ENCODE measurements at regions not wholly inside any gene's neighbourhood (a gene's known extent, or its start where the extent isn't known, plus 50 kb on each side); places are given as distances from the start of the nearest gene placed in this dataset.
"Not testable (repeated sequence)": the region's sequence is repeated elsewhere in the genome, so short reads cannot be mapped to it uniquely, and the experiment has no call there.

DNA sequence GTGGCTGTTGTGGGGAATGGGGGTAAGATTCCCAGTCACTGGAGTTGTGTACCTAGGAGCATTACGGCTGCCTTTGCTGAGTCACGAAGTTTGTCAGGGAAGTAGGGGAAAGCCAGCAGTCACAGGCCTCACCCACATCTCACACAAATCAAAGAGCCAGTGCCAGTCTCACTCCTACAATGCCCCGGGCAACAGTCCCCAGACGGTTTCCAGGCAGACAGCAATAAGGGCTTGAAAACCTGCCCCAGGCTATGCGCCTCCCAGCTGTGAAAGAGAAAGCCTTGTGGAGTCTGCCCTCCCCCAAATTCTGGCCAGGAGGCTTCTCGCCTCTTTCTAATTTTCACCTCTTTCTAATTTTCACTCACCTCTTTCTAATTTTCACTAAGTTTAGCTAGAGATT lies 142.3 kb upstream of the EDNRB start:
- DNase-seq = peak; percentile 15

DNA sequence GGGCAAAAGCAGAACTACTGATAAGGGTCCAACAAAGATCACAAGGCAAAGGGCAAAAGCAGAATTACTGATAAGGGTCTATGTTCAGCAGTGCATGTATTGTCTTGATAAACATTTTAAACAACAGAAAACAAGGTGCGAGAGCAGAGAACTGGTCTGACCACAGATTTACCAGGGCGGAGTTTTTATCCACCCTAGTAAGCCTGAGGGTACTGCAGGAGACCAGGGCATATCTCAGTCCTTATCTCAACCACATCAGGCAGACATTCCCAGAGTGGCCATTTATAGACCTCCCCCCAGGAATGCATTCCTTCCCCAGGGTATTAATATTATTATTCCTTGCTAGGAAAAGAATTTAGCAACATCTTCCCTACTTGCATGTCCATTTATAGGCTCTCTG lies 138.2 kb upstream of the EDNRB start:
- not testable (repeated sequence) for DNase-seq

DNA sequence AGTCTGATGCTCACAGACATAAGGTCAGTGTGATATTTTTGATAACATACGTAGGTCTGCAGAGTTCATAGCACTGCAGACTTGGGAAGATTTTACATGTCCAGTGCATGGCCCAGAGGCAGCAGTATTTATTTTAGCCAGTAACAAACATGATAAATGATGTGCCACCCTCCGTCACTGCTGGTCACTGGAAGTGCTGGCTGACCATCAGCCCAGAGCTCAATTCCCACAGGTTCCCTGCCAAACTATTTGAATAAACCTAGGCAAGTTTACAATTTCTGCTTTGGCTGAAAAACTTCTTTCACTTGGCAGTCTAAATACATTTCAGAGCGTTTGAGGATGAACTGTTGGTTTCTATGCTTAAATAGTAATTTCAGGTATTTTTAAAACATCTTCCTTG lies 135.5 kb upstream of the EDNRB start:
- DNase-seq = no peak

DNA sequence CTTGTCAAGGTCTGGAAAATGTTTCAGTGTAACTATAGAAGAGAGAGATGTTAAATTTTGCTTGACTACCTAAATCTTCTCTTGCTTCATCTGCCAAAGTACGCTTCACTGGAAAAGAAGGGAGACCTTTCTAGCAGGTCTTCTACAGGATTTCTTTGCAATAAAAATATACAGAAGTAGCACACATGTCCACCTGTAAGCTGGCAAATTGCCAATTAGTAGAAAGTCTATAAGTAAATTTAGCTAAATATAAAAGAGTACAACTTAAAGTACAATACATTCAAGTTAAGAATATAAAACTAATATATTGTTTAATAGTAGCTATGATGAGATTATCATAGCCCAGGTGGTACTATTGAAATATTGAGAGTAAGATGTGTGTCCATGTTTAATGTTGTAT lies 128.5 kb upstream of the EDNRB start:
- DNase-seq = no peak

DNA sequence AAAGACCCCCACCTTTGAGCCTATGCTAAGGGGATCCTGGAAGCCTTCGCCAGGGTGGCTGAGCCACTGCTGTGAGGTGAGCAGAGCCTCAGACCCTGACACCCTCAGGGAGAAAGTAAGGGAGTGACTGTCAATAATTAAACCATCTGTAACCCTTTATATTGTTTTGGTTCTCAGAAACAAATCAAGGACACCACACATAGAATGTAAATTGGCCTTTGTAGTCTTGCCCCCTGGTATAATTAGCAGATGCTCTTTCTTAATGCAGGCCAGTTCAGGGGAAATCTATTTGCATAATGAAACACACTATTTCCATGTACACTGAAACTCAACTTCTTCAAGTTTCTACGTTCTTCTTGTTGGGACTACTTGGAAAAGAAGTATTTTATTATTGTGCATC lies 127.7 kb upstream of the EDNRB start:
- DNase-seq = no peak

DNA sequence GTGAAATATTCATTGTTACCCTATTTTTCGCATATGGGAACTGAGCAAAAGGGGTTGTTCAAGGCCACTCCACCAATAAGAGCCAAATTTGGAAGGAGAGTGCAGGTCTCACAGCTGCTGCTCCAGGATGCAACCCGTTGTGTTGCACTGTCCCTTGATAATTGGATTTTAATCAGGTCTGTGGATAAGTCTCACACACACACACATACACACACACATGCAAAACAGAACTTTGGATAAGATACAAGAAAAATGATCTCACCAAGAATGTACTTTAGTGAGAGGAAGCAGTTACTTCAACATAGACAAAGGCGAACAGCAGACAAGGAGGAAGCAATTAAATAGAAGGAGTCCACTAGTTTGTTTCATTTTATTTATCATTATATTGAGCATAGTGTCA lies 127.3 kb upstream of the EDNRB start:
- DNase-seq = no peak

DNA sequence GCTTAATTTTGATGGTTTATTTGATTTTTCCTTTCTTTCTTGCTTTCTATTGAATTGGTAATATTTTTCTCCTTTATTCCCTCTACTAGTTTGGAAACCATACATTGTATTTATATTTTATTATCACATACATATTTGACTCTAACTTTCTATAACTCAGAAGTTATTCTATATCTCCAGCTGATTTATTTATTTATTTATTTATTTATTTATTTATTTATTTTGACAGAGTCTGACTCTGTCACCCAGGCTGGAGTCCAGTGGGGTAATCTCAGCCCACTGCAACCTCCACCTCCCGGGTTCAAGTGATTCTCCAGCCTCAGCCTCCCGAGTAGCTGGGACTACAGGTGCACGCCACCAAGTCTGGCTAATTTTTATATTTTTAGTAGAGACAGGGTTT lies 122.7 kb upstream of the EDNRB start:
- DNase-seq = not testable (repeated sequence)

DNA sequence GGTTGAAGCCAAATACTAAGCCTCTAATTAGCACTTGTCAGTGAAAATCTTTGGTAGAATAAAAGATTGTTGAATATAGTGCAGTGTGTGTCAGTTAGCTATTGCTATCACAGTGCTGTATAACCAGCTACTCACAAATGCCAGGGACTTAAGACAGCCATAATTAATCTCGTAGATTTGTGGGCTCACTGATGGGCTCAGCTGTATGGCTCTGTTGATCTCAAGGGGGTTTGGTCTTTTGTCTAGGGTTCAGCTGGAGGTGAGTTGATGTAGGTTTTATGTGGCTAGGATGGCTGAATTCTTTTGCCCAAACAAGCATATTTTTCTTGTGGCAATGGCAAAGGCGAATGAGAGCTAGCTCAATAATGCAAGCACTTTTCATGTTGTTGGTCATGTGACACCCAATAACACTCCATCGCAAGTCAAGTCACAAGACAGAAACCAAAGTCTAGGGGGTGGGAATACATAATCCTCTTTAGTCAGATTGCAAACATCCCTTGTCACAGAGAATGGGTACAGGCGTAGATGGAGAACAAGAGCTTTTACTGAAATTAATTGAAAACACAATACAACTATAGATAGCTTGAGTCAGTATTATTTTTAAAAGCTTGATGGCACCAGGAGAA lies 121.7 kb upstream of the EDNRB start:
- DNase-seq = no peak

DNA sequence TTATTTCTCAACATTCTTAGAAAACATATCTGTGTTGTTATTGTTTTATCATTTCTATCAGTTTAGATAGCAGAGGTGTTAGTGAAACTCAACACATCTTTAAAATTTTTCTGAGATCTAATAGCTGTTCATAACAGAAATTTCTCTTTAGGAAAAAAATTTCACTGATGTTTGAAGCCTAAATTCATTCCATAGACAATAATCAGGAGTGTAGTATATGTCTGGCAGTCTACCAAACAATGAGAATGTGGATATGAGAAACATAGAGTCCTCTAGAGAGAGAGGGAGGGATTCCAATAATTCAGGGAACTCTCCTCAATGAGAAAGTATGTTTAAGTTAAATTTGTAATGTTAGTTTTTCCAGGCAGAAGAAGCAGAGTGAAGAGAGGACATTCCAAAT lies 118.2 kb upstream of the EDNRB start:
- no peak for DNase-seq

DNA sequence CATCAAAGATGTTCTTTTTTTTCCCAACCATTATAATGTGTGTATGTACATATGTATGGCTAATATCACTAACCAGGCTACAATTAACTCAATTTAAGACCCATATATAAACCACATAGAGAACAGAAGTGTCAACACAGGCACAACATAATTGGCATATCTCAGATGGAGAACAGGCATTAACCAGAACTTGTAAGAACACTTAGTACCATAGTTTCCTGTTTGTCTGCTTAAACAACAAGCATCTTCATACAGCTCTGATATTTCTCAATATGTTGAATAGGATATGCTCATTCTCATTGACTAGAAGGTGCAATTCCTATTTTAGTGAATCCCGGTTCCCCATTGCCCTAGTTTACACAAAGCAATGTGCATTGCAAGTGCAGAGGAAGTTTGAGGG lies 116.9 kb upstream of the EDNRB start:
- no peak for DNase-seq

DNA sequence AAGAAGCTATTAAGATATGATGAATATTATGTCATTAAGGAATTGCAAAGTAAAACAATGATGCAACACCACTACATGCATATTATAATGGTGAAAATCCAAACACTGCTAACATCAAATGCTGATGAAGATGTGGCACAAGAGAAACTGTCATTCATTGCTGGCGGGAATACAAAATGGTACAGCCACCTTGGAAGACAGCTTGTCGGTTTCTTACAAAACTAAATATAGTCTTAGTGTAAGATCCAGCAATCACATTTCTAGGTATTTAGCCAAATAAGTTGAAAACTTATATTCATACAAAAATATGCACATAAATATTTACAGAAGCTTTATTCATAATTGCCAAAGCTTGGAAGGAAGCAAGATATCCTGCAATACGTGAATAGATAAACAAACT lies 114.9 kb upstream of the EDNRB start:
- no peak for DNase-seq

DNA sequence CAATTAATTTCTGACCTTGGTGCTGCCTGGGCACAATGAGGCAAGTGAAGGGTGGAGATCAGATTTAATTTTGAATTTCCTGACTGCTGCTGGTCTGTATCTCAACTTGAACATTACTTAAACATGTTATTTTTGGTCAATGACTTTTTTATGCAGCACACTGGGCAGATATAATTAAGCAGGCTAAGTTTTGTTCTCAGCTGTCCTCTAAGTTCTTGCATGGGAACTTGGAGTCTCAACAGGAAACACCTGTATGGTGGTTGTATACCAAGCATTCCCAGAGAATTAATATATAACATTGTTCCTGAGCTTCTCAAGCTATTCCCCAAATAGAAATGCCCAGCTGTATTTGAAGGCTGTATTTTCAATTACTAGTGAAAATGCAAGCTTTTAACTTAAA lies 113.5 kb upstream of the EDNRB start:
- no peak for DNase-seq

DNA sequence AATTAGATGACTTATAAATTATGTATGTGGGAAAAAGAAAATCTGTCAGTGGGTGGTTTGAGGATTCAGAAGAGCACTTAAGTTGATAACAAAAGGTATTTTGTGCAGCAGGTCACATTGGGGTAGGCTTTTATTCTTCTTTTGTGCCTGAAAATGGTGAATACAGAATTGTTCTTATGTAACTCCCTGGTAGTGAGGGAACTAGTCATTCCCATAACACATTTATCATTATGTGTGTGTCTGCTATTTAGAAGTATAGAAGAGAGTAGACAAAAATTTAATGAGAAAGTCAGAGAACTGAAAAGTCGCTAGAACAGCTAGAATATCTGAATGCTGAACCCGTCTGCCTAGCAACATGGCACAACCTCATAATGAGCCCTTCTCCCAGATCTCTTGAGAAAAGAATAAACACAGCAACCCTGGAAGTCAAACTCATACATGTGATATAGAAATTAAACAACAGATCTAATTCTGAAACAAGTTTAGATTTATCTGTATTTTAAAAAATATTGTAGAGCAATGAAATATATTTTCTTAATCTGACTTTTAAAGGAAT lies 111.8 kb upstream of the EDNRB start:
- DNase-seq = no peak

DNA sequence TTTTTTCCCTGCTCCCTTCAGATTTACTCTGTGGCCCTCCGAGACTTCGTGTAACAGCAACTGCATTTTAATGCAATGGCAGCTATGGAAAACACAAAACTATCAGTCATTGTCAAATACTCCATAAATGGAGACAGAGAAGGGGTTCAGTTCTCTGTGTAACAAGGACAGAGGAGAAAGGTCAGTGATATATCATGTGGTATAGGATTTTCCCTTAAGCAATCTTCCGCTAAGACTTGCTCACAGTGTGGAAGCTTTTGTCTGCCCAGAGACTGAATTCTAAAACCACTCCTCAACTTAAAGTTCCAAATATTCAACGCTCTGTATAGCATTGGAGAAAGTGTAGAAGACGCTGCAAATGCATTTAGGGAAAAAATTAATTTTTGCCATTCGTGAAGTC lies 111.3 kb upstream of the EDNRB start:
- no peak for DNase-seq

DNA sequence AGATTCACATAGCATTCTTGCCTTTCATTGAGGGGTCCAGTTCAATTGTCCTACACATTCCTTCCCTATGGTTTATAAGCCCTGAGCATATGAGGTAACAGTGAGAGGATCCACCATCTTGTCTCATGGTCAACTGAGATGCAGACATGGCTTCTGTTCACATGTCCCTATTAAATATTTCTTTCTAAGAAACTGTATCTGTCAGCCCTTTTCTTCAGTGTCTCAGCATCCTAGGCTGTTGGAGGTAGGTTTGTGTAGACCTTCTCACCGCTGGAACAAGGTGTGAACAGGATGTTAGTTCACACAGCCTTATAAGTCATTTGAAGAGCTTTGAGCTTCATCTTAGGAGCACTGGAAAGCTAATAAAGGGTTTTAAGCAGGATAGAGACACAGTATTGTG lies 110.3 kb upstream of the EDNRB start:
- DNase-seq = no peak

DNA sequence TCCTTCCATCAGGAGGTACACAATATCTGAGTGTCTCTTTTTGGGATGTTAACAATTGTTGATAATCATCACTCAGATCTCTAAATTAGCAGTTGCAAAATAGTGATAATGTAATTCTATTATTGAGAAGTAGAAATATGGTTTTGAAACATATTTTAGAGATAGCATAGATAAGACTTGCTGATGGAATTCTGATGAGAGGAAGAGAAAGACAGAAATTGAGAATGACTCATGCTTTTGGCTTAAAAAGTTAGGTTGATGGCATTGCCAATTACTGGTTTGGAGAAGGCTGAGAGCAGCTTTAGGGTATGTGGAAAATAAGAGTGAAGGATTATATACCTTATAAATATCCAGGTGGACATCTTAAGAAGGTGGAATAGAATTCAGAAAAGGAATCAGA lies 106.4 kb upstream of the EDNRB start:
- DNase-seq = no peak

DNA sequence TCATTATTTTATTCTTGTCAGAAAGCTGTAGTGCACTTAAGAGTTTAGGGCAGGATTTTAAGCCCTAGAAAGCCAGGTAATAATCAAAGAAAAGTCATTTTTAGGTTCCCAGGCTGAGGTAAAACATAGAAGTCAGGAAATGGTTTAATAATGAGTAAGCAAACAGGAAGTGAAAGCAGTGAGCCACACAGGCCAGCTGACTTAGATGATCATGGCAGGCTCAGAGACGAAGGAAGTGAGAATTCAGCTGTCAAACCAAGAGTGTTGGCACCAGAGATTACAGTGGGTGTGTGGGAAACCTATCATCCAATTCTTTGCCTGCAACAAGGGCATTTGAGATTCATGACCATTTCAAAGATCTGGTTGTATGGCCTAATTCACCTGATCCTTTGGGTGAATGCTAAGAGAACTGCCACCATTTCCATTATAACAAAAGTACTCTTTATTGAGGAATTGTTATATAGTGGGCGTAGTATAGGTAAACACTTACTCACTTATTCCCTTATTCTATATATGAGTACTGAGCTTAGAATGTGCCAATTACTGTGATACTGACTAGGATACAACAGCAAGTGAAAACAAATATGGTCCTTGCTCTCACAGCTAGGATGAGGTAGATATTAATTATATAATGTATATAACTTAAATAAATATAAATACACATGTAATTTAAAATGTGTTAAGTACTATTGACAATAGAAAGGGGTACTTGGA lies 103.7 kb upstream of the EDNRB start:
- no peak for DNase-seq

DNA sequence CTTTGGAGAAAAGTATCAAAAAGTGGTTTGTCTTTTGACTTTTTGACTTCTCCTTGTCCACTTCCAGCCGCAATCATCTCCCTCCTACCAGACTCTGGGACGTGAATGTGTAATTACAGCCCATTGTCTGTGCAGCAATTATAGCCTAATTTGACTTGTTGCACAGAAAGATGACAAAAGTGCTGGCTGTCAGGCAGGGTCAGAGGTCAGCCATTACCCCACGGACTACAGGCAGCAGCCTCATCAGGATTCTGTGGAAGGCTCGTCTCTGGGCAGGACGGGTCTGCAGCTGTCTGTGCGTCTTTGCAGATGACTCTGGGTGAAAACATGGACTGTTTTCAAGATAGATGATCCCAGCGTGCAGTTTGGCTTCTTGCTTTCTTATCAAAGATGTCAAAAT lies 102.2 kb upstream of the EDNRB start:
- DNase-seq = peak; percentile 77

DNA sequence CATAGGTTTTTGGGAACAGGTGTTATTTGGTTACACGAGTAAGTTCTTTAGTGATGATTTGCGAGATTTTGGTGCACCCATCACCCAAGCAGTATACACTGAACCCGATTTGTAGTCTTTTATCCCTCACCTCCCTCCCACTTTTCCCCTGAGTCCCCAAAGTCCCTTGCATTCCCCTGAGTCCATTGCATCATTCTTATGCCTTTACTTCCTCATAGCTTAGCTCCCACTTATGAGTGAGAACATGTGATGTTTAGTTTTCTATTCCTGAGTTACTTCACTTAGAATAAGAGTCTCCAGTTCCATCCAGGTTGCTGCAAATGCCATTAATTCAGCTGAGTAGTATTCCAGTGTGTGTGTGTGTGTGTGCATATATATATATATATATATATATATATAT lies 97.2 kb upstream of the EDNRB start:
- no peak for DNase-seq

DNA sequence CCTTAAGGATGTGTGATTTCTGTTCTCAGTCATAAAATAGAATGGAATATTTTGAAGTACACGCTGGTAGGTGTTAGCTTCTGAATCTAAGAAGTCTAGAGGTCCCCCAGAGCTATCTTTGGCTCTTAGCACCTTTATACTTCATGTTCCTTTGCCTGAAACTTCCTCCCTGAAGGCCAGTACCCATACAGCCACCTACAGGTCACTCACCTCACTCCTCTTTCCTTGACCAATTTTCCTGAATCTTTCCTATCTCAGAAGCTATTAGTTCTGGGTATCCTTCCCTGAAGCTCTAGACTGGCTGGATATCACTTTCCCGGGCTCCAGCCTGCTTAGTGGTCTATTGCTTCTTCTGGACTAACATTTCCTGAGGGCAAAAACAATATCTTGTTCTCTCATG lies 93.4 kb upstream of the EDNRB start:
- no peak for DNase-seq

DNA sequence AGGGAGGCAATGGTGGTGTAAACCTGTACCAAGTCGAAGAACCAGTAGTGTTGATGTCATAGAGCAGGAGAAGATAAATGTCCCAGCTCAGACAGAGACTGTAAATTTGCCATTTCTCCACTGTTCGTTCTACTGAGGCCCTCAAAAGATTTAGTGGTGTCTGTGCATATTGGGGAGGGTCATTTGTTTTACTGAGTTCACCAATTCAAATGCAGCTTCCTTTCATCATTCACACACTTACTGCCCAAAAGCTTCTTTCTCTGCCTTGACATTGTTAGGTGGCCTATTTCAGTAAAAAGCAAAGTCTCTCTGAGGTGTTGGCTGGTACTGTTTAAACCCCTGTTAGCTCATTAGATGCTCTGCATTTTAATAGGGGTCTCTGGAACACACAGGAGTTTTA lies 86.2 kb upstream of the EDNRB start:
- DNase-seq = no peak

DNA sequence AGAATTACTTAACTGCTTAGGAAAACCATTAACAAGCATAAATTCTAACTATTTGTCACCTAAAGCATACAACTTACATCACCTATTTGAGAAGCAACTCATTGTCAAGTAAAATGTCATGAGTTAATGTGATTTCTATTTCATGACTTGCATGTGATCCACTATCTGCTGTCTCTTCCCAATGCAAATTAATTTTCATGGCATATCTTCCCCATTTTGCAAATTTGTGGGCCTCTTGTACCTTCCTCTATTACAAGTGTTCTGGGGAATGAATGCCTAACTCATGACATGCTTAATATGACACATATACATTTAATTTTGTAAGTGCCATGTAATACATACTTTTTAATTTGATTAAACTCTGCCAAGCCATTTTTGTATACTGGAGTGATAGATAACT lies 81.1 kb upstream of the EDNRB start:
- DNase-seq = no peak

DNA sequence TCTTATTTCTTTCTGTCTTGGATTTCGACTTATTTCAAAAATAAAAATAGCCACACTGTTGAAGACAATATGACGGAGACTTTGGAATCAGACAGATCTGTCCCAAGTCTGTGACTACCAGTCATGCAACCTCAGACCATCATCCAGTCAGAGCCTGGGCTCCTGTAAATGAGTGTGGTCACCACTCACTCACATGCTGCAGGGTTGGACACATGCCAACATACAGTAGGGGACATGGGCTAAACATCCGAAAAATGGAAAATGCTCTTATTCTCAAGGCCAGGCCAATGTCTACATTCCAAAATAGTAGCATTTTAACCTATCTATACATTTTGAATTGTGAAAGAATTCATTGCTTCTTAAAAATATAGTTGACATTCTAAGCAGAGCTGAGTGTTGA lies 75.5 kb upstream of the EDNRB start:
- no peak for DNase-seq

DNA sequence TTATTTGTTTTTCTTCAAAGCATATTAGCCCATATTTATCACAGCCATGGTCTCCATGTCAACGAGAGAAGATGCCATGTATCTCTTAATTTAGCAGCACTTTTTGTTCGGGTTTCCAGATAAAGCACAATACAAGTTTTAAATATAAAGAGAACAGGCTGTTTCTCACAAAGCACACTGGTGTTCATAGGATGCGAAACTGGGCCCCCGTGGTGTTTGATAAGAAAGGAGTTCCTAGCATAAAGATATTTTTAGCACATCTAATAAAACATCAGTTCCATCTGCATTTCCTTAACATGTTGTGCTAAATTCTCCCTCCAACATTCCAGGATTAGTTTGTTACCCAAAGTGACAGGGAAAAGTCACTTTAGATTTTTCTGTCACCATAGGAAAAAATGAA lies 72.4 kb upstream of the EDNRB start:
- no peak for DNase-seq

DNA sequence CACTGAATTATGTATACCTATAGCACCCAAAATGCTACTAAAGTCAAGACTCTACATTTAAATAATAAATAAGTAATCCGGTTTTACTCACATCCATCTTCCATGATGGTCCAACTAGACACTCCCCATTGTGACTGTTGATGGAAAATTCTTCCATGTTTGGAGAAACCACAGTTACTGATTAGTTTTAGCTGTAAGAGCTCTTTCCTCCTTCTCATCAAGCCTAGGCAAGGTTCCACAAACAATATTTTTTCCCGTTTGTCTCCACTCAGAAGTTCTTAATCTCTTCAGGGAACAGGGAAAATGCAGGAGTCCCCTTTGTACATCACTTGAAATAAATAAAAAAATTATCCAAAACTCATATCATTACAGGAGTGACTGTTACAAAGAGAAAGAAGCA lies 70.7 kb upstream of the EDNRB start:
- no peak for DNase-seq

Data from NCI-H146 (cell line).